ENCODE measurements at regions not wholly inside any gene's neighbourhood (a gene's known extent, or its start where the extent isn't known, plus 50 kb on each side); places are given as distances from the start of the nearest gene placed in this dataset.

GRCh38 chr15:69794645-69795469 lies 302.9 kb downstream of the TLE3 start:
- Histone ChIP-seq H3K9me2 (no peaks in the 10 kb centered on the region), H3K27ac (ENCODE audit: low read depth in 2 of 2, low read length in 1 of 2) (peak overlapping the region in 1 of 2 experiments; percentile 54; a peak in 2 of 4 replicates), H3K4me2 (peak overlapping the region; percentile 53), H3K9me3 (no peaks in the 10 kb centered on the region), H3K9ac (no peak overlapping the region), H4K20me1 (ENCODE audit: insufficient read depth) (no peaks in the 10 kb centered on the region), H3F3A (replicated peaks; ENCODE audit: insufficient read depth) (peaks cover 5% of the 10 kb centered on the region), H3K4me1 (ENCODE audit: control insufficient read depth in 1 of 2, insufficient read depth in 2 of 2, low read depth in 1 of 2, low read length in 1 of 2) (peaks cover 0 to 3% of the 10 kb centered on the region in 2 experiments; a peak in 2 of 4 replicates), H2AFZ (ENCODE audit: low read depth) (peak overlapping the region; percentile 63; the same call in 1 of the 2 replicates), H3K79me2 (ENCODE audit: insufficient read depth) (no peaks in the 10 kb centered on the region), H3K4me3 (ENCODE audit: low read depth in 2 of 2, low read length in 1 of 2) (no peak overlapping the region), H3K36me3 (replicated peaks in 1 of 2; ENCODE audit: control insufficient read depth in 1 of 2, insufficient read depth in 2 of 2, low read length in 1 of 2) (no peaks in the 10 kb centered on the region), H3K27me3 (ENCODE audit: insufficient read depth) (no peaks in the 10 kb centered on the region)
- ChIA-PET CTCF (interaction anchor here (1.1 kb wide), 1 partner anchor 19 kb away, joined by 3 read pairs; no protein-coding TSS in a partner anchor), POLR2A (no interaction called here)
- 68% methylated on average over 11 of the region's 11 CpGs for WGBS (ENCODE audit: low lambda C conversion rate)
- DNase-seq = no peak
- TF ChIP-seq RXRA (IDR thresholded peaks at IDR 0.05; ENCODE audit: borderline replicate concordance, low read depth) (no peak), GABPA (IDR thresholded peaks at IDR 0.05; ENCODE audit: low read depth) (0 out of 2 replicates have a peak, but pooled peaks have one; percentile 18)

GRCh38 chr15:69795601-69796000 lies 302.1 kb downstream of the TLE3 start:
- no peak overlapping the region for H3K4me2 ChIP-seq
- H3K36me3 ChIP-seq (replicated peaks in 1 of 2; ENCODE audit: control insufficient read depth in 1 of 2, insufficient read depth in 2 of 2, low read length in 1 of 2) = no peaks in the 10 kb centered on the region
- peaks cover 0 to 3% of the 10 kb centered on the region in 2 experiments; a peak in 2 of 4 replicates for H3K4me1 ChIP-seq (ENCODE audit: control insufficient read depth in 1 of 2, insufficient read depth in 2 of 2, low read depth in 1 of 2, low read length in 1 of 2)
- no peak overlapping the region for H3K9ac ChIP-seq
- peaks cover 5% of the 10 kb centered on the region for H3F3A ChIP-seq (replicated peaks; ENCODE audit: insufficient read depth)
- no peaks in the 10 kb centered on the region for H3K9me3 ChIP-seq
- no peak for TF ChIP-seq IRF3 (IDR thresholded peaks at IDR 0.05; ENCODE audit: low read depth, low read length)
- CTCF ChIA-PET = interaction anchor here (1.1 kb wide), 1 partner anchor 19 kb away, joined by 3 read pairs; no protein-coding TSS in a partner anchor
- no peak overlapping the region for H3K27ac ChIP-seq (ENCODE audit: low read depth in 2 of 2, low read length in 1 of 2)
- H3K79me2 ChIP-seq (ENCODE audit: insufficient read depth) = no peaks in the 10 kb centered on the region
- H3K27me3 ChIP-seq (ENCODE audit: insufficient read depth) = no peaks in the 10 kb centered on the region
- no peaks in the 10 kb centered on the region for H3K9me2 ChIP-seq
- H4K20me1 ChIP-seq (ENCODE audit: insufficient read depth) = no peaks in the 10 kb centered on the region
- no peak overlapping the region for H3K4me3 ChIP-seq (ENCODE audit: low read depth in 2 of 2, low read length in 1 of 2)
- no peak for DNase-seq
- 93% methylated on average over 3 of the region's 6 CpGs for WGBS (ENCODE audit: low lambda C conversion rate)
- POLR2A ChIA-PET = no interaction called here
- no peak overlapping the region for H2AFZ ChIP-seq (ENCODE audit: low read depth)

GRCh38 chr15:69797051-69797595 lies 300.6 kb downstream of the TLE3 start:
- Histone ChIP-seq H3K4me3 (ENCODE audit: low read depth in 2 of 2, low read length in 1 of 2) (no peak overlapping the region), H3F3A (replicated peaks; ENCODE audit: insufficient read depth) (peaks cover 5% of the 10 kb centered on the region), H3K9me3 (no peaks in the 10 kb centered on the region), H3K4me1 (ENCODE audit: control insufficient read depth in 1 of 2, insufficient read depth in 2 of 2, low read depth in 1 of 2, low read length in 1 of 2) (peaks cover 0 to 3% of the 10 kb centered on the region in 2 experiments; a peak in 2 of 4 replicates), H2AFZ (ENCODE audit: low read depth) (no peak overlapping the region), H3K36me3 (replicated peaks in 1 of 2; ENCODE audit: control insufficient read depth in 1 of 2, insufficient read depth in 2 of 2, low read length in 1 of 2) (no peaks in the 10 kb centered on the region), H3K9me2 (no peaks in the 10 kb centered on the region), H3K4me2 (no peak overlapping the region), H3K79me2 (ENCODE audit: insufficient read depth) (no peaks in the 10 kb centered on the region), H3K9ac (no peak overlapping the region), H3K27me3 (ENCODE audit: insufficient read depth) (no peaks in the 10 kb centered on the region), H4K20me1 (ENCODE audit: insufficient read depth) (no peaks in the 10 kb centered on the region), H3K27ac (ENCODE audit: low read depth in 2 of 2, low read length in 1 of 2) (no peak overlapping the region)
- WGBS (ENCODE audit: low lambda C conversion rate) = 46% methylated on average over 4 of the region's 6 CpGs
- no peak for TF ChIP-seq ZBTB33 (IDR thresholded peaks at IDR 0.05; ENCODE audit: borderline replicate concordance, low read depth)
- no peak for TF ChIP-seq SMC3 (IDR thresholded peaks at IDR 0.05; ENCODE audit: low read depth, low read length)
- TF ChIP-seq GATA2 (CRISPR knock-in tag; IDR thresholded peaks at IDR 0.05) = no peak
- TF ChIP-seq USF1 (IDR thresholded peaks at IDR 0.05; ENCODE audit: borderline replicate concordance, low read depth) = no peak
- DNase-seq = no peak
- CTCF ChIA-PET = interaction anchor here (1.0 to 1.2 kb wide), 2 partner anchors 10 to 79 kb away, joined by 3 read pairs; no protein-coding TSS in a partner anchor
- POLR2A ChIA-PET = no interaction called here

All from SK-N-SH (cell line).